A549 (cell line): ENCODE measurements at regions not wholly inside any gene's neighbourhood (a gene's known extent, or its start where the extent isn't known, plus 50 kb on each side); places are given as distances from the start of the nearest gene placed in this dataset.
"Not testable (repeated sequence)": the region's sequence is repeated elsewhere in the genome, so short reads cannot be mapped to it uniquely, and the experiment has no call there.

Experiments used
- ATAC-seq, 2 experiments: fragments of 200-7000 bp in 1 of 2; fragments of >200 bp in 1 of 2; cut with Nextera tagmentation in 1 of 2; cut with Tn5 transposase in 1 of 2; 3 replicates each; pipeline versions ENCODE4 v1.8.0 to v1.9.1; 2018 to 2020; ENCODE audit warnings: mild to moderate bottlenecking in 1 of 2, moderate library complexity in 1 of 2
- CTCF ChIA-PET: fragments of 300-600 bp; sonication (Branson Sonifier 250); formaldehyde crosslinking; extraction: SDS; loops from one replicate; lab custom pipeline; 2021; ENCODE audit warnings: antibody characterized with exemption, inconsistent platforms; lab: Yijun Ruan, JAX
- POLR2A ChIA-PET: fragments of 350-600 bp; formaldehyde crosslinking; extraction: SDS; loops from one replicate; lab custom pipeline; 2021; ENCODE audit warnings: antibody characterized with exemption, inconsistent platforms; lab: Yijun Ruan, JAX
- DNase-seq, 2 experiments: peaks; one replicate each; pipeline versions ENCODE4 v3.0.0 to v3.0.0-alpha.2; 2011 to 2016; ENCODE audit warnings: low read depth in 1 of 2, low spot score in 1 of 2
- FAIRE-seq: peaks from 2 replicates; lab custom pipeline; 2011; peaks lifted over from hg19 to GRCh38; lab: Jason Lieb, UNC
- H3K27ac ChIP-seq, 2 experiments: fragments of >200 bp; sonication (Bioruptor Twin); formaldehyde crosslinking; 3 replicates each; pipeline ENCODE4 v1.5.1; 2016 to 2017
- H3K4me1 ChIP-seq: fragments of >200 bp; sonication (Bioruptor Twin); formaldehyde crosslinking; 3 replicates; pipeline ENCODE4 v1.6.1; 2016
- H3K4me2 ChIP-seq: fragments of >200 bp; sonication (Bioruptor Twin); formaldehyde crosslinking; 3 replicates; pipeline ENCODE4 v1.6.1; 2016
- H3K4me3 ChIP-seq: fragments of >200 bp; sonication (Bioruptor Twin); formaldehyde crosslinking; 3 replicates; pipeline ENCODE4 v1.5.1; 2016
- H3K9me3 ChIP-seq: fragments of >200 bp; sonication (Bioruptor Twin); formaldehyde crosslinking; 3 replicates; pipeline ENCODE4 v1.6.1; 2016
- BCL3 ChIP-seq: fragments of >200 bp; sonication (Bioruptor Twin); formaldehyde crosslinking; IDR thresholded peaks from 3 replicates; pipeline ENCODE4 v1.6.1; 2016
- CHD4 ChIP-seq: fragments of 200-600 bp; sonication (generic); IDR thresholded peaks from 2 replicates; pipeline ENCODE4 v1.6.1; 2016; ENCODE audit warnings: antibody characterized with exemption, mild to moderate bottlenecking, borderline replicate concordance
- E2F6 ChIP-seq: IDR thresholded peaks from 2 replicates; pipeline ENCODE4 v1.6.1; 2012; ENCODE audit warnings: low read depth, borderline replicate concordance
- EHF ChIP-seq: fragments of 250-450 bp; sonication (Bioruptor Pico); IDR thresholded peaks from 2 replicates; pipeline ENCODE4 v1.5.0; 2020; ENCODE audit warnings: mild to moderate bottlenecking
- EP300 ChIP-seq, 2 experiments: fragments of >200 bp; sonication (Bioruptor Twin); formaldehyde crosslinking; IDR thresholded peaks; 2 replicates in 1 of 2; 3 replicates in 1 of 2; pipeline ENCODE4 v1.6.1; 2016 to 2017
- FOSL2 ChIP-seq, 2 experiments: fragments of 450-650 bp in 1 of 2; fragments of >200 bp in 1 of 2; sonication (Bioruptor Twin) in 1 of 2; formaldehyde crosslinking; IDR thresholded peaks; 2 replicates each; pipeline versions ENCODE4 v1.5.0 to v1.6.1; 2016 to 2020; ENCODE audit warnings: mild to moderate bottlenecking in 1 of 2, moderate library complexity in 1 of 2
- FOXS1 ChIP-seq: fragments of 250-450 bp; sonication (Bioruptor Pico); IDR thresholded peaks from 2 replicates; pipeline ENCODE4 v1.5.0; 2020; ENCODE audit warnings: mild to moderate bottlenecking, moderate library complexity
- HES2 ChIP-seq: fragments of >200 bp; sonication (Bioruptor Twin); formaldehyde crosslinking; IDR thresholded peaks from 2 replicates; pipeline ENCODE4 v1.6.1; 2016
- HMGXB4 ChIP-seq: fragments of 250-450 bp; sonication (Bioruptor Pico); IDR thresholded peaks from 2 replicates; pipeline ENCODE4 v1.5.0; 2021; ENCODE audit warnings: mild to moderate bottlenecking, moderate library complexity, borderline replicate concordance
- KDM1A ChIP-seq: fragments of 200-600 bp; sonication (generic); IDR thresholded peaks from 2 replicates; pipeline ENCODE4 v1.6.1; 2016; ENCODE audit warnings: low read depth, mild to moderate bottlenecking
- MAZ ChIP-seq: fragments of 150-350 bp; IDR thresholded peaks from 2 replicates; pipeline ENCODE4 v1.6.1; 2014; ENCODE audit warnings: antibody characterized with exemption, low read depth, low read length, borderline replicate concordance
- MYC ChIP-seq: IDR thresholded peaks from 2 replicates; pipeline ENCODE4 v1.6.1; 2012; ENCODE audit warnings: mild to moderate bottlenecking, inconsistent platforms, low read length, improper control_type of control experiment, borderline replicate concordance
- NFE2L2 ChIP-seq: fragments of 150-350 bp; conservative IDR thresholded peaks from 2 replicates; pipeline ENCODE4 v1.6.1; 2014; ENCODE audit warnings: low read length
- NPAS2 ChIP-seq: fragments of 250-450 bp; sonication (Bioruptor Pico); IDR thresholded peaks from 2 replicates; pipeline ENCODE4 v1.8.0; 2022; ENCODE audit warnings: mild to moderate bottlenecking, moderate library complexity, borderline replicate concordance
- NR3C1 ChIP-seq: fragments of >200 bp; sonication (Bioruptor Twin); formaldehyde crosslinking; IDR thresholded peaks from 3 replicates; pipeline ENCODE4 v1.6.1; 2017
- RAD21 ChIP-seq, 2 experiments: fragments of >200 bp in 1 of 2; sonication (Bioruptor Twin) in 1 of 2; formaldehyde crosslinking in 1 of 2; IDR thresholded peaks in 1 of 2; conservative IDR thresholded peaks in 1 of 2; 2 replicates in 1 of 2; 3 replicates in 1 of 2; pipeline ENCODE4 v1.6.1; 2012 to 2018; ENCODE audit warnings: inconsistent platforms in 1 of 2
- RARB ChIP-seq: fragments of 250-450 bp; sonication (Bioruptor Pico); IDR thresholded peaks from 2 replicates; pipeline ENCODE4 v1.8.0; 2021; ENCODE audit warnings: mild to moderate bottlenecking, moderate library complexity
- RNF2 ChIP-seq: fragments of 200-600 bp; sonication (generic); IDR thresholded peaks from 2 replicates; pipeline ENCODE4 v1.6.1; 2016; ENCODE audit warnings: low read depth, mild to moderate bottlenecking, antibody characterized with exemption, moderate library complexity, borderline replicate concordance
- SMC3 ChIP-seq: fragments of >200 bp; sonication (Bioruptor Twin); formaldehyde crosslinking; IDR thresholded peaks from 3 replicates; pipeline ENCODE4 v1.6.1; 2018; ENCODE audit warnings: inconsistent platforms
- ZC3H11A ChIP-seq: fragments of 450-650 bp; IDR thresholded peaks from 2 replicates; pipeline ENCODE4 v1.6.1; 2014; ENCODE audit warnings: antibody characterized with exemption, mild to moderate bottlenecking
- ZFP36 ChIP-seq: fragments of 450-650 bp; IDR thresholded peaks from 2 replicates; pipeline ENCODE4 v1.6.1; 2014; ENCODE audit warnings: borderline replicate concordance; ENCODE audit not compliant: partially characterized antibody
- ZNF302 ChIP-seq: fragments of 250-450 bp; sonication (Bioruptor Pico); IDR thresholded peaks from 2 replicates; pipeline ENCODE4 v1.9.0; 2021; ENCODE audit warnings: inconsistent platforms, mild to moderate bottlenecking, moderate library complexity
- ZSCAN20 ChIP-seq: fragments of 250-450 bp; sonication (Bioruptor Pico); IDR thresholded peaks from 2 replicates; pipeline ENCODE4 v1.8.0; 2022; ENCODE audit warnings: mild to moderate bottlenecking, moderate library complexity
- WGBS: methylation state at CpG from one replicate; pipeline ENCODE4 v1.1.6; 2017; ENCODE audit errors: missing lambda C conversion rate; 5-methylcytosine and 5-hydroxymethylcytosine counted together

GRCh38 chr2:36165132-36165531 is 190.4 kb upstream of the CRIM1 start:
- TF ChIP-seq MAZ (no peak), ZFP36 (no peak), NFE2L2 (no peak), KDM1A (no peak), NR3C1 (no peak), ZC3H11A (no peak), CHD4 (no peak), HES2 (no peak), RNF2 (no peak), EP300 (IDR thresholded peaks at IDR 0.05) (no peak), HMGXB4 (CRISPR knock-in tag) (no peak), E2F6 (no peak), ZSCAN20 (CRISPR knock-in tag) (no peak), SMC3 (no peak), EHF (no peak), MYC (no peak), NPAS2 (CRISPR knock-in tag) (no peak)
- FAIRE-seq, result no peak
- no peak for ATAC-seq
- Histone ChIP-seq H3K4me3 (no peak overlapping the region), H3K4me1 (no peaks in the 10 kb centered on the region), H3K27ac (no peak overlapping the region), H3K4me2 (no peak overlapping the region), H3K9me3 (no peaks in the 10 kb centered on the region)
- DNase-seq, result no peak
- WGBS, result 36% methylated on average over 4 of the region's 4 CpGs
- POLR2A ChIA-PET, result no interaction called here
- CTCF ChIA-PET, result no interaction called here

GRCh38 chr2:36163520-36164254 is 191.9 kb upstream of the CRIM1 start:
- 55% methylated on average over 3 of the region's 3 CpGs for WGBS

GRCh38 chr2:36157093-36157492 is 198.5 kb upstream of the CRIM1 start:
- H3K9me3 ChIP-seq, H3K4me1 ChIP-seq, ATAC-seq, H3K4me3 ChIP-seq, DNase-seq, H3K27ac ChIP-seq, POLR2A ChIA-PET, FAIRE-seq, H3K4me2 ChIP-seq, CTCF ChIA-PET: not testable (repeated sequence)
- WGBS, result 4% methylated on average over 1 of the region's 1 CpG

More at GRCh38 chr2:36163520-36164254, 191.9 kb upstream of the CRIM1 start:
- H3K4me2 ChIP-seq, result no peak overlapping the region
- ATAC-seq, result no peak
- no peaks in the 10 kb centered on the region for H3K9me3 ChIP-seq
- POLR2A ChIA-PET, result no interaction called here
- no peak overlapping the region for H3K27ac ChIP-seq
- no peak overlapping the region for H3K4me3 ChIP-seq
- DNase-seq, result no peak
- no peak for FAIRE-seq
- no peaks in the 10 kb centered on the region for H3K4me1 ChIP-seq
- CTCF ChIA-PET, result no interaction called here
- TF ChIP-seq FOSL2 (IDR thresholded peaks at IDR 0.05) (no peak), FOSL2 (CRISPR knock-in tag; IDR thresholded peaks at IDR 0.05) (no peak), RARB (CRISPR knock-in tag) (no peak), MYC (no peak), HMGXB4 (CRISPR knock-in tag) (no peak), RAD21 (conservative IDR thresholded peaks at IDR 0.05 in 1 of 2, IDR thresholded peaks at IDR 0.05 in 1 of 2) (no peak), NFE2L2 (no peak), FOXS1 (CRISPR knock-in tag) (no peak), ZNF302 (no peak), BCL3 (no peak), ZFP36 (no peak)
